Stimulated activated naive B cell treated with anti-CD40 and anti-IgM and Interleukin-4, amounts not matched to agents 10 μg/mL and 1 μg/mL and 100 μg/mL, for 72 hours (primary cell): ENCODE measurements at regions not wholly inside any gene's neighbourhood (a gene's known extent, or its start where the extent isn't known, plus 50 kb on each side); places are given as distances from the start of the nearest gene placed in this dataset.

Experiments used
- ATAC-seq, 2 donors: fragments of 150-1000 bp; cut with Tn5 transposase; replicated peaks; 2 replicates each; pipeline ENCODE4 v1.10.0; 2021; ENCODE audit warnings: moderate library complexity in 1 of 2
- DNase-seq: peaks from one replicate; pipeline ENCODE4 v3.0.0; 2021
- H3K27ac Mint-ChIP-seq: one replicate; pipeline ENCODE4 v1.8.0; 2022; ENCODE audit warnings: mild to moderate bottlenecking, mixed read lengths
- H3K27me3 Mint-ChIP-seq, 2 donors: one replicate each; pipeline ENCODE4 v1.8.0; 2022; ENCODE audit warnings: mixed read lengths in 2 of 2
- H3K36me3 Mint-ChIP-seq, 2 donors: one replicate each; pipeline ENCODE4 v1.8.0; 2022; ENCODE audit warnings: mixed read lengths in 2 of 2, mild to moderate bottlenecking in 1 of 2
- H3K4me1 Mint-ChIP-seq, 2 donors: one replicate each; pipeline ENCODE4 v1.8.0; 2022; ENCODE audit warnings: mixed read lengths in 2 of 2, mild to moderate bottlenecking in 1 of 2
- H3K4me3 Mint-ChIP-seq, 2 donors: one replicate each; pipeline ENCODE4 v1.8.0; 2022; ENCODE audit warnings: mild to moderate bottlenecking in 2 of 2, mixed read lengths in 2 of 2, moderate library complexity in 1 of 2
- H3K9me3 Mint-ChIP-seq, 2 donors: one replicate each; pipeline ENCODE4 v1.8.0; 2022; ENCODE audit warnings: mixed read lengths in 2 of 2, mild to moderate bottlenecking in 1 of 2

DNA sequence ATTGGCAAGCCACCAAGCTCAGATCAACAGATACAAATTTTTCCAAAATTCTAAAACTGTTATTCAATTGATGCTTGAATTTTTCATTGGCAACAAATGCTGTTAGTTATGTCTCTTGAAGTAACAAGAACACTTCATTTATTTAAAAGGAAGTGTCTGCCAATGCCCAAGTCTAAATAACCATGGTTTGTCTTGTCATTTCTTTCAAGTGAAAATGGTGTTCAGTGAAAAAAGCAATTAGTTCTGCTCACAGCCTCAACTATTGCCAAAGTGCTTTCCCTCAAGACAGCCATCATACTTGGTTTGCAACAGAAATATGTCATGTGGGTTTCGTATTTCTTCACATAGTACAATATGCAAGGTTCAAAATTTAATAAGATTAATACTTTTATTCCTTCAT lies 312.6 kb upstream of the LMCD1 start:
- DNase-seq (no peak), ATAC-seq (no peak)
- Mint-ChIP-seq H3K4me1 (no peaks in the 10 kb centered on the region), H3K4me3 (no peak overlapping the region), H3K27ac (no peak overlapping the region), H3K27me3 (no peaks in the 10 kb centered on the region), H3K9me3 (peaks cover 11 to 22% of the 10 kb centered on the region in 2 donors), H3K36me3 (peaks cover 0 to 5% of the 10 kb centered on the region in 2 donors)

DNA sequence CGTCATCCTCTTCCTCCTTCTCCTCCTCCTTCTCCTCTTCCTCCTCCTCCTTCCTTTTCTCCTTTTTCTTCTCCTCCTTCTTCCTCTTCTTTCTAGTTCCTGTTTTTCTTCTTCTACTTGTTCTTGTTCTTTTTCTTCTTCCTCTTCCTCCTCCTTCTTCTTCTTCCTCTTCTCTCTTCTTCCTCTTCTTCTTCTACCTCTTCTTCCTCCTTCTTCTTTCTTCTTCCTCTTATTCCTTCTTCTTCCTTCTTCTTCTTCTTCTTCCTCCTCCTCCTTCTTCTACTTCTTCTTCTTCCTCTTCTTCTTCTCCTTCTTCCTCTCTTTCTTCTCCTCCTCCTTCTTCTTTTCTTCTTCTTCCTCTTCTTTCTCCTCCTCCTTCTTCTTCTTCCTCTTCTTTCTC lies 310.2 kb upstream of the LMCD1 start:
- H3K27me3 Mint-ChIP-seq, result peaks cover 0 to 10% of the 10 kb centered on the region in 2 donors
- H3K4me1 Mint-ChIP-seq, result no peaks in the 10 kb centered on the region
- H3K36me3 Mint-ChIP-seq, result peaks cover 0 to 5% of the 10 kb centered on the region in 2 donors
- no peak overlapping the region for H3K27ac Mint-ChIP-seq
- DNase-seq, result no peak
- no peak for ATAC-seq
- no peak overlapping the region for H3K4me3 Mint-ChIP-seq
- peaks cover 10 to 22% of the 10 kb centered on the region in 2 donors for H3K9me3 Mint-ChIP-seq

DNA sequence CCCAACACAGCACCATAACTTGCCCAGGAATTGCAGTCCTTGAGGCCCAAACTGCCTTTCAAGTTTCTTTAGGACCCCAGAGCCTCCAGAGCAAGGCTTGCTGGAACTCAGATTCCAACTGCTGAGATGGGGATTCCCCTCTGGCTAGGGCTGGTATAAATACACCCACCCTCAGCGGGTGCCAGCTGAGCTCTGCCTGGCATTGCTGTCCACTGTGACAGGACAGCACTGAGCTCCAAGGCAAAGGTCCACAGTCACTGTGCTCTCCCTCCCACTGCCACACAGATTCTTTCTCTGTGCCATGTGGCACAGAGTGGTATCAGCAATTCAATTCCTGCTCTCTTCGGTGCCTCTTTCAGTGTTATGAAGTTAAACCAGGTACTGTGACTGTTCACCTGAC lies 304.2 kb upstream of the LMCD1 start:
- no peak for ATAC-seq
- Mint-ChIP-seq H3K4me3 (no peak overlapping the region), H3K27ac (no peak overlapping the region), H3K9me3 (peaks cover 0 to 6% of the 10 kb centered on the region in 2 donors), H3K27me3 (peaks cover 0 to 14% of the 10 kb centered on the region in 2 donors), H3K36me3 (no peaks in the 10 kb centered on the region), H3K4me1 (no peaks in the 10 kb centered on the region)
- DNase-seq, result no peak

DNA sequence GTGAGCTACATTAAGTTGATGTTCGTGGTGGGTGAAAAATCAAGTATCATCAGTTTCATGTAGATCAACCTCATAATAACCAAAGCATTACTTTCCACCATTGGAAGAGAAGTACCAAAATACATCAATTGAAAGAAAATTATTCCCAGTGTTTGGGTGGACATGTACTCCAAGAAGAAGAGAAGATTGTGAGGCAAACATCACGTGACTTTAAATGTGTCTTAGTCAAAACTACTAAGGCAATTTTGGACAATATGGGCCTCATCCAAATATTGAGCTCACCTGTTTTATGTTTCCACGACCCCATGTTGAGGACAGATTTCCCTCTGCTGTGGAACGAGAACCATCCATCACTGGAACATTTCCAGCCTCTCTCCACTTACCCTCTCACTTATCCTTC lies 303.0 kb upstream of the LMCD1 start:
- Mint-ChIP-seq H3K27ac (no peak overlapping the region), H3K4me1 (no peaks in the 10 kb centered on the region), H3K9me3 (no peaks in the 10 kb centered on the region), H3K4me3 (no peak overlapping the region), H3K36me3 (no peaks in the 10 kb centered on the region), H3K27me3 (peaks cover 0 to 14% of the 10 kb centered on the region in 2 donors)
- DNase-seq, result no peak
- no peak for ATAC-seq

DNA sequence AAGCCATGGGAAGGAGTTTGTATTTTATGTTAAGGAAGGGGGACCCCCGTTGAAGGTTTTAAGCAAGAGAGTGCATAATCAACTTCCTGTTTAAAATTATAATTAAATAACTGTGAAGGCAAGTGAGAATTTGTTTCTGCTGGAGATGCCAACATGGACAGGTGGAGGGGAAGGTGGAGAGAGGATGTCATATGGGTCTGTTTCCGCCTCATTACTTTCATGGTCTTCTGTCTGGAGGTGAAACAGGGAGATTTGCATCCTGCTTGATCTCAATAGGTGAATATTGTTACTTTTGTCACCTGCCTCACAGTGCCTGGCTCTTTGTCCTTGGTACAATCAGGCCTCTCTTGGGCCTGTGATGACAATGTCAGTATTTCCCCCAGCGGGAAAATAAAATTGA lies 300.6 kb upstream of the LMCD1 start:
- Mint-ChIP-seq H3K27ac (no peak overlapping the region), H3K27me3 (peaks cover 0 to 9% of the 10 kb centered on the region in 2 donors), H3K4me1 (no peaks in the 10 kb centered on the region), H3K9me3 (no peaks in the 10 kb centered on the region), H3K36me3 (no peaks in the 10 kb centered on the region), H3K4me3 (no peak overlapping the region)
- no peak for DNase-seq
- no peak for ATAC-seq

DNA sequence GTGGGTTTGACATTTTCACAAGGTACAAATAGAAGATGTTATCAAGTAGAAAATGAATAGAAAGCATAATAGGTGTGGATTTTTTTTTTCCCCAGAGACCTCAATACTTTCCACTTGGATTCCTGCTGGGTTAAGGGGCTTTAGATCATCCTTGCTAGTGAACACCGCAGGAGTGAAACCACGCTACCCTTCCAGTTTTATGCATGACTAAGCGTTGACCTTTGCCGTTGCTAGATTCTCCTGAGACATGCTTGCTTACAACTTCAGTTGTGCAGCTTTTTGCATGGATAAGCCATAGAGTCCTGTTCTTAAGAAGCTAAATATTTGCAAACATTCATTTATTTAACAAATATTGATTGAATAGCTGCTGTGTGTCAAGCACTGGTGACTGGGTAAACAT lies 299.7 kb upstream of the LMCD1 start:
- no peak for DNase-seq
- ATAC-seq, result no peak
- Mint-ChIP-seq H3K27me3 (no peaks in the 10 kb centered on the region), H3K4me3 (no peak overlapping the region), H3K4me1 (no peaks in the 10 kb centered on the region), H3K27ac (no peak overlapping the region), H3K36me3 (no peaks in the 10 kb centered on the region), H3K9me3 (no peaks in the 10 kb centered on the region)

DNA sequence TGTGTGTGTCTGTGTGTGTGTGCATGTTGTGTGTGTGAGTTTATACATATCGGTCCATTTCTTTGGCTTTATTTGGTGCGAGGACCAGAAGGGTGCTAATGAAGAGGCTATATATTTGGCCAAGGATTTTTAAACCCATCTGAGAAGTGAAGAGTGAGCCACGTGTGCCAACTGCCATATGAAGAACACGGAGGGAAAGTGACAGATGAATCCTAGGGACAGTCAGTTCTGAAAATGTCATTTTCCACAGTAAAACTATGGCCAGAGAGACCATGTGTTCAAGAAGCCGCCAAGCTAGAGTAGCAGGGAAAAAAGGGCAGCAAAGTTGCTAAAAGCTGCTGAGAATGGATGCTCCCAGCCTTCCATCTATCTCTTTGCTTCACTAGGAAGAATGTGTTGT lies 297.3 kb upstream of the LMCD1 start:
- ATAC-seq, result no peak

DNA sequence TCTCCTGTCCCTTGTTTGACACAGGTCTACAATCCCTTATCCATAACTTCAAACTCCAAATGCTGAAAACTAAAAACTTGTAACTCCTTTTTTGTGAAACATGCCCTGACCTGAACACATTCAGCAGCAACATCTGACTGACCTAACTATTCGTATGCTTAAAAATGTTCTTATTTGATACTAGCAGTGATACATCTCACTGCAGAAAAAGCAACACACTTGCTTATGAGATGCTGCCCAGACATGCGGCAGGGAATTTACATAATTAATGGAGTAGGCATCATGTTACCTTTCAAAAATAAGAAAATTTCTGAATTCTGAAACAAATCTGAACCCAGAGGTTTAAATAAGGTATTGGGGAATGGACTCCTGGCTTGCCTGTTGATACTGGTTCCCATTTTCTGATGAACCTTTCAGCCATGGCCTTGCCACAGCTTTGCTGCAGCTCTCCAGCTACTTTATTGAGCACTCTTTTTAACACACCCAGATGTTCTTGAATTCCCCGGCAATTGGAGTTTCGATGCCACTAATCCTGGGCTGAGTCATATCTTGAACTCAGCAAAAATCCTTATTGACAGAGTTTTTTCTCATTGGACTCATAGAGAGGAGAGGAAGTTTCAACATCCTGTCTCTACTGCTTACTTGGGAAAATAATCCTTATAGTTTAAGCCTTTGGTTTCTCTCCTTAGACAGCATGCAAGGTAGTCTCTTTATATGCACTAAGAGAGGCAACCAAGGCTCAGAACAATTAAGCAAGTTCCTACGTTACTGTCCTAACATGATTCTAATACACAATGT lies 296.6 kb upstream of the LMCD1 start:
- H3K36me3 Mint-ChIP-seq, result no peaks in the 10 kb centered on the region
- no peak overlapping the region for H3K27ac Mint-ChIP-seq
- H3K4me1 Mint-ChIP-seq, result no peaks in the 10 kb centered on the region
- H3K4me3 Mint-ChIP-seq, result no peak overlapping the region
- ATAC-seq (no peak), DNase-seq (no peak)
- no peaks in the 10 kb centered on the region for H3K9me3 Mint-ChIP-seq
- no peaks in the 10 kb centered on the region for H3K27me3 Mint-ChIP-seq

More for the DNA sequence above, 297.3 kb upstream of the LMCD1 start:
- Mint-ChIP-seq H3K4me3 (no peak overlapping the region), H3K27me3 (no peaks in the 10 kb centered on the region), H3K9me3 (no peaks in the 10 kb centered on the region), H3K27ac (no peak overlapping the region), H3K36me3 (no peaks in the 10 kb centered on the region), H3K4me1 (no peaks in the 10 kb centered on the region)
- DNase-seq, result no peak

DNA sequence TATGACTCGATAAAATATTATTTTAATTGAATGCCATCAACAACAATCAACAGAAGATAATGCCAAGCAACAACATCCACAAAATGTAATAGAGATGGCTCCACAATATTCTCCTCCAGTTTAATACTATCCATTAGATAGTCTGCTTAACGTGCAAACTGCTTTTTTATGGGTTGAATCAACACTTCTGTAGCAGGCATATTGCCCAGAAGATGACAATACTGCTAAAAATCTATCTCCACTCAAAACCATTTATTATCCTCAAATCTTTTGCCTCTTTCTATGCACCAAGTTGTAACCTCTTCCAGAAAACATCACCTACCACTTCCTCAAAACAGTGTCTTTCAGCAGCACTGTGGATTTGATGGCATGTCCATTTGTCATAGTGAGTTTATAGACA lies 295.7 kb upstream of the LMCD1 start:
- H3K36me3 Mint-ChIP-seq, result no peaks in the 10 kb centered on the region

DNA sequence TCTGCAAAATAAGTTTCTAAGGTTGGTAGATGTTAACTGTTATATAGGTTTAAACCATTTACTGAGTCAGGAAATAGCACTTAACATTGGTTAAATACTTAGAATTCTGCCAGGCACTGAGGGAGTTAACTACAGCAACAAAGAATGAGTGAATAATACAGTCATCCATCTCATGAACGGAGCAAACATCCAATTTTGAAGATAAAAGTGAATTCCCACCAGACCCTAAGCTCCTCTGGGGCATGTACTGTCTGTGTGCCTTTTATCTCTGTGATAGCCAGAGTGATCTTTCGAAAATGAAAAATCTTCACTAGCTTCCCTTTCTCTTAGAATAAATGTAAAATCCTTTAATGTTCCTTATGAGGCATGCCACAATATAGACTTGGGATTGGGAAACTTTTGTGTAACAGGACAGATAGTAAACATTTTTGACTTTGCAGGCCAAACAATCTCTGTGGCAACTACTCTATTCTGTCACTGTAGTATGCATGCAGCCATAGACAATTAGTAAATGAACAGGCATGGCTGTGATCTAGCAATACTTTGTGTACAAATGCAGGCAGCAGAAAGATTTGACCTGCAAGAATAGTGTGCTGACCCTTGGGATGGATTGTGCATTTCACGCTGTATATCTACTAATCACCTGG lies 294.5 kb upstream of the LMCD1 start:
- Mint-ChIP-seq H3K4me1 (no peaks in the 10 kb centered on the region), H3K4me3 (no peak overlapping the region), H3K27ac (no peak overlapping the region), H3K36me3 (no peaks in the 10 kb centered on the region), H3K27me3 (no peaks in the 10 kb centered on the region), H3K9me3 (no peaks in the 10 kb centered on the region)
- DNase-seq (no peak), ATAC-seq (no peak)

More for the DNA sequence above, 295.7 kb upstream of the LMCD1 start:
- Mint-ChIP-seq H3K9me3 (no peaks in the 10 kb centered on the region), H3K27ac (no peak overlapping the region), H3K4me3 (no peak overlapping the region), H3K4me1 (no peaks in the 10 kb centered on the region), H3K27me3 (no peaks in the 10 kb centered on the region)
- no peak for DNase-seq
- ATAC-seq, result no peak

DNA sequence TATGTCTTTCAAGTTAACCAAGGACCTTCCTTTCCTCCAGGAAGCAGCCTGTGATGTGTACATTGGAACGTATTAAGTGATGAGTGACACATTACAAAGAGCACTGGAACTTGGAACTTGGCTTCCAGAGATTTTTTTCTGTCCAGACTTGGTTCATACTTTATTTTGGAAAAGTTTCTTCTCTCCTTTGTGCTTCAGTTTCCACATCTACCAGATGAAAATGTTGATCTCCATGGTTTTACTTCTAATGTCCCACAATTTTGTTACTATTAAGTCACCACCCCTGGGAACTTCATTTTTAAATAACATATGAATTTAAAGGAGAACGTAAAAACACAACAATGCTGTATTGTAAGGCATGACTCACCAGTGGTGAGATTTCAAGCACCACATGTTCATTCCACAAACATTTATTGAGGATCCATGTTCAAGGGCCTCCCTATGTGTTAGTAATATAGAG lies 290.7 kb upstream of the LMCD1 start:
- Mint-ChIP-seq H3K4me3 (no peak overlapping the region), H3K27ac (no peak overlapping the region), H3K4me1 (no peaks in the 10 kb centered on the region), H3K27me3 (no peaks in the 10 kb centered on the region), H3K36me3 (no peaks in the 10 kb centered on the region), H3K9me3 (no peaks in the 10 kb centered on the region)
- ATAC-seq (no peak), DNase-seq (no peak)

DNA sequence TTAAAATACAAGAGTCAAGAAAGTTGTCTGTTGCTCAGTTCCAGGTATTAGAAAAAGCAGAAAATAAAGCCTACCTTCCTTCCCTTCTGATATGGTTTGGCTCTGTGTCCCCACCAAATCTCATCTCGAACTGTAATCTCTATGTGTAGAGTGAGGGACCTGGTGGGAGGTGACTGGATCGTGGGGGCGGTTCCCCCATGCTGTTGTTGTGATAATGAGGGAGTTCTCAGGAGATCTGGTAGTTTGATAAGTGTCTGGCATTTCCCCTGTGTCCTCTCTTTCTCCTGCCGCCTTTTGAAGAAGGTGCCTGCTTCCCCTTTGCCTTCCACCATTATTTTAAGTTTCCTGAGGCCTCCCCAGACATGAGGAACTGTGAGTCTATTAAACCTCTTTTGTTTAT lies 288.8 kb upstream of the LMCD1 start:
- no peak overlapping the region for H3K4me3 Mint-ChIP-seq
- peaks cover 0 to 5% of the 10 kb centered on the region in 2 donors for H3K27me3 Mint-ChIP-seq
- peaks cover 0 to 2% of the 10 kb centered on the region in 2 donors for H3K9me3 Mint-ChIP-seq
- ATAC-seq (no peak), DNase-seq (no peak)
- H3K4me1 Mint-ChIP-seq, result no peaks in the 10 kb centered on the region
- H3K36me3 Mint-ChIP-seq, result no peaks in the 10 kb centered on the region
- no peak overlapping the region for H3K27ac Mint-ChIP-seq

DNA sequence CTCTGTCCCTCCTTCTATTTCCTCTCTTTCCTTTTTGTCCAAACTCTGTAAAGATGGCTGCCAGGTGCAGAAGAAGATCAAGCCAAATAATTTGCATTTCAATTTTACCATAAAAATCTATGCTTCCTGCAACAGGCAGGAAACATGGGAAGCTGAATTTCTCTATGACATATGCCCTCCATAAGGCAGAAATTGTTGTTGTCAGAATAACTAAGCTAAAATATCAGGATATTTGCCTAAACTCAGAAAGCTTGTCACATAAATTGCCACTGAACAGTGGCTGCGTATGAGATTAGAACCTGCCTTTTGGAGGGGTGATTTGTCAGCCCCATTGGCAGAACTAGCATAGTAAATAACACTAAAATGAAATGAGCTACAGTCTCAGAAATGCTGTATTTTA lies 288.3 kb upstream of the LMCD1 start:
- H3K4me3 Mint-ChIP-seq, result no peak overlapping the region
- H3K4me1 Mint-ChIP-seq, result no peaks in the 10 kb centered on the region
- H3K36me3 Mint-ChIP-seq, result no peaks in the 10 kb centered on the region
- no peak overlapping the region for H3K27ac Mint-ChIP-seq
- H3K9me3 Mint-ChIP-seq, result peaks cover 0 to 2% of the 10 kb centered on the region in 2 donors
- DNase-seq, result no peak
- no peak for ATAC-seq
- peaks cover 0 to 5% of the 10 kb centered on the region in 2 donors for H3K27me3 Mint-ChIP-seq

DNA sequence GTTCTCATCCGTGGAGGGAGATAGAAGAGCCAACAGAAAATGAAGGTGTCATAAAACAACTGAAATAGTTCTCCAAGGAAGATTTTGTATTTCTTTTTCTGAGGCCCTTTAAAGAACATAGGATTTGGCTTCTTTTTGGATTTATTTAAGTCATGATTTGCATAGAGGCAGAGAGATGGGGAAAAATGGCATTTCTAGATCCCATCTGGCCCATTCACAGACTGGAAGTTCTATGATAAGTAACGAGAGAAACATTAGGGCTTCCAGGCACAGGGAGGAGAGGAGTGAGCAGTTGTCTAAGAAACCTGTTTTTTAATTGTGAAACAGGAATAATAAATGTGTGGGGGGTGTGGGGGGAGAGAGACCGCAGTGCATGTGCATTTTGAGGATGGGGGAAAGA lies 285.8 kb upstream of the LMCD1 start:
- no peaks in the 10 kb centered on the region for H3K36me3 Mint-ChIP-seq
- H3K27me3 Mint-ChIP-seq, result peaks cover 0 to 5% of the 10 kb centered on the region in 2 donors
- no peak for ATAC-seq
- no peak overlapping the region for H3K27ac Mint-ChIP-seq
- no peak for DNase-seq
- peaks cover 0 to 2% of the 10 kb centered on the region in 2 donors for H3K9me3 Mint-ChIP-seq
- no peak overlapping the region for H3K4me3 Mint-ChIP-seq
- H3K4me1 Mint-ChIP-seq, result no peaks in the 10 kb centered on the region

DNA sequence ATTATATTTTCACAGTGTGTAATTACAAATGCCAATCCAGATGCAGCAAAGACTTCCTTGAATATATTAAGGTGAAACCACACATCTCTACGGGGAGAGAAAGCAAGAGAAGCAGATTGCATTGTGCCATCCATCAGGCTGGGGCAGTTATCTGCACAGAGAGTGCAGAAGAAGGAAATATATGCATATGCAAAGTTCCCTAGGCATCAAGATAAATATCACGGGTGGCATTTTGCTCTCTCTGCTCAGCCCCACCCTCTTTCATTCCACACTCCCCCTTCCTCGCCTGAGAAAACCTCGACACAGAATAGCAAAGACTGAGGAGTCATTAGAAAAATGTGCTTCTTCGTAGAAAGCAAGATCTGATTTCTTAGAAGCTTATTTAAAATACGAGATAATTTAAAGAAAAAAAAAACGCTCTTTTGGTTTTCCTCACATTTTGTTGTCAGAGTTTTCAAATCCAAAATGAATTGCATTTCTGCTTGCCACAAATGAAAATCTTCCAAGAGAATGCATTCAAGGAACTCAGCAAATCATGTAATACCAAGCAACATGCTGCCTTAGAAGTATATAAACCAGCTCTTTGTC lies 283.2 kb upstream of the LMCD1 start:
- Mint-ChIP-seq H3K4me3 (no peak overlapping the region), H3K9me3 (peaks cover 0 to 2% of the 10 kb centered on the region in 2 donors), H3K27ac (no peak overlapping the region), H3K4me1 (no peaks in the 10 kb centered on the region), H3K27me3 (peaks cover 0 to 5% of the 10 kb centered on the region in 2 donors), H3K36me3 (no peaks in the 10 kb centered on the region)
- ATAC-seq (no peak), DNase-seq (no peak)
